ENCODE measurements at regions not wholly inside any gene's neighbourhood (a gene's known extent, or its start where the extent isn't known, plus 50 kb on each side); places are given as distances from the start of the nearest gene placed in this dataset.
"Not testable (repeated sequence)": the region's sequence is repeated elsewhere in the genome, so short reads cannot be mapped to it uniquely, and the experiment has no call there.

- no peak for DNase-seq (ENCODE audit: low read depth in 4 of 4, low spot score in 3 of 4)
Observed at GRCh38 chr18:39346916-39347315, 1781.3 kb upstream of the CELF4 start.

DNA sequence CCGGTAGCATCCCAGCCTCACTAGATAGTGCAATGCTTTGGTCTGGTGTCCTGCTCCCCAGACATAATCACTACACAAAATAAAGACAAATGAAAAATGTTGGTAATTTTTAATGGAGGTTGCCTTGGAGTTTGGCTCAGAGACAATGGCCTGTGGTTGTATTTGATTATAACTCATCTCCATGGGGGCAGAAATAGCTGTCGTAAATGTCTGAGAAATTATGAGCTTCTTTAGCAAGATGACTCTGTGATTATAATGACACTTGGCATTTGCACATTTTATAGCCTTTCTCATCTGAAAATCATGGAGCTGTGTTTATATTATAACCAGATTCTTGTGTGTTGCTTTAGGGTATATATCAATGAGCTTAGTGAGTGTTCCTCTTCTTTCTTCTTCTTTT lies 1779.7 kb upstream of the CELF4 start:
- DNase-seq (ENCODE audit: low read depth in 4 of 4, low spot score in 3 of 4): no peak

GRCh38 chr18:39344487-39344886 lies 1778.9 kb upstream of the CELF4 start:
- no peak for DNase-seq (ENCODE audit: low read depth in 4 of 4, low spot score in 3 of 4)

DNA sequence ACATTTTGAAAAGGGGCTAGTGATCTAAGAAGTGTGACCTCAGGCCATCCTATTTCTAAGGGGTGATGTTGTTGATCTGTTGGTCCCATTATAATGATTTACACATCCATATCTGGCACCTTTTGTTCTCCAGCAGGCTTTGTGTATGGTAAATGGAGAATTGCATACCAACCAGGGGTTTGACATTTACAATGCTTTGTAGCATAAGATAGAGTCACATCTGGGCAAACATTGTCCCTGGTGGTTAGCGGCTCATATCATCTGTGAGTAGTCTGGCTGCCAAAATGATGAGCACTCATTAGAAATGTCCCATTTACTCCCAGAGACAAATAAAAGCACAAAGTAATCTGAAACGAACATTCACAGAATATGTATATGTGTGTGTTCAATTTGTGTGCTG lies 1775.5 kb upstream of the CELF4 start:
- no peak for DNase-seq (ENCODE audit: low read depth in 4 of 4, low spot score in 3 of 4)

- no peak for DNase-seq (ENCODE audit: low read depth in 4 of 4, low spot score in 3 of 4)
Observed at GRCh38 chr18:39340418-39340817, 1774.8 kb upstream of the CELF4 start.

DNA sequence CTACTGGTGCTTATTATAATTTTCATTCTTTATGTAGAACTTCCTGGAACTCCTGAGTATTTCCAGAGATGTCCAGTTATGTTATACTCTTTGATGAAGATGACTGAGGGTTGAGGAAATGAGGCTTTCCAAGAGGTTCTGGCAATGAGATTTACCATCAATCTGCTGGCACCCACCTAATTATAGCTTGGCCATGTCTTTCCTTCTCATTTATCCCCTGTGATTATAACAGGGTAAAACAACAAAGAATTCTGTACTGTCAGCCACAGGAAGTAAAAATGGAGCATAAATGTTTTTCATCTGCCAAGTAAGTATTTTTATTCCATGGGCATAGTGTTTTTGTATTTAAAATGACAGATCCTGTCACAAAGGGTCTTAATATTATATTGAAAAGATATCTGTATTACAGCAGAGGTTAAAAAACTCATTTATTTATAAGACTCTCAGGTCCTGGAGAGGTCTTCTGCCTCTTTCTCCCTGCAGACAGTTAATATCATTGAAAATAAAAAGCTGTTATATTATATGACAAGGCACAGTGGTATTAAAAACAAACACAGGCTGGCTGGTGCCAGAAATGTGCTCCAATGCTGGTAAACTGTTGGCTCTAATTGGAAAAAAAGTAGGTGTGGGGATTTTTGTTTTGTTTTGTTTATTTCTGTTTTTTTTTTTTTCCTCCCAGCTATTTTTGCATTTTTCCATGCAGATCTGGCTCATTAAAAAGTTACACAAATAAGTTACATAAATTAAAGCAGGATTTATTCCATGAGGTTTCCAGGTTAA lies 1764.1 kb upstream of the CELF4 start:
- no peak for DNase-seq (ENCODE audit: low read depth in 4 of 4, low spot score in 3 of 4)

GRCh38 chr18:39326772-39327171 lies 1761.2 kb upstream of the CELF4 start:
- no peak for DNase-seq (ENCODE audit: low read depth in 4 of 4, low spot score in 3 of 4)

DNA sequence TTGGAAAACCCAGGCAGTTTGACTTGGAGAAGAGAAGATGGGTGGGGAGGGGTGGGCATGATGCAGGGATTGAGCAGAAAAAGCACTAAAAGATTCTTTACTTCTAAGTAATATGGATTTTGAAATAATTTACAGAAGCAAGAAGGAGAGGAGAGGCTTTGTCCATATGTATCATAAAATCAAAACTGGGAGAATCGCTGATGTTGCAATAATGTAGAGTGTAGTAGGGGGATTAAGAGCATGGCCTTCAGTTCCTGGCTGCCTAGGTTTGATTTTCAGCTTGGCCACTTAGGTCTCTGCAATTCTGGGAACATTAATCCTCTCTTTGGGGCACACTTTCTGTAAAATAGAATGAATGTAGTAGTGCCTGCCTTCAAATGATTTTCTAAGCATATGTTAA lies 1760.4 kb upstream of the CELF4 start:
- no peak for DNase-seq (ENCODE audit: low read depth in 4 of 4, low spot score in 3 of 4)

GRCh38 chr18:39319141-39319540 lies 1753.5 kb upstream of the CELF4 start:
- no peak for DNase-seq (ENCODE audit: low read depth in 4 of 4, low spot score in 3 of 4)

- no peak for DNase-seq (ENCODE audit: low read depth in 4 of 4, low spot score in 3 of 4)
Observed at GRCh38 chr18:39318462-39318861, 1752.9 kb upstream of the CELF4 start.

GRCh38 chr18:39318008-39318407 lies 1752.4 kb upstream of the CELF4 start:
- no peak for DNase-seq (ENCODE audit: low read depth in 4 of 4, low spot score in 3 of 4)

DNA sequence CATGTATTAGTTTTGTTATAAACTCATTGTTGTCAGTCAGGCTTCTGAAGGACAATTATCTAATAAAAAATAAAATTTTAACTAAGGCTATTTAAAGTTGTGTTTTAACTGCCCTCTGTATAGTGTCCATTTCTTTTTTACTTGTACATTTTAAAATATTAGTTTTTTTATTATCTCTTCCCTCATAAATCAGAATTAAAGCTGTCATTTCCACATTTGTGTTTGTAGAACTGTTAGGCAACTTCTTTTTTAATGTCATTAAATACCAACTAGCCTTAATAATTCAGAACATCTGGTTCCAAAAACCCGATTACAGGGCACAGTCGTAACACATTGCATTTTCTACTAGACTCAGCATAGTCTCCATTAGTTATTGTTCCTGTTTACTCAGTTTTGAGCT lies 1749.0 kb upstream of the CELF4 start:
- DNase-seq (ENCODE audit: low read depth in 4 of 4, low spot score in 3 of 4): no peak

DNA sequence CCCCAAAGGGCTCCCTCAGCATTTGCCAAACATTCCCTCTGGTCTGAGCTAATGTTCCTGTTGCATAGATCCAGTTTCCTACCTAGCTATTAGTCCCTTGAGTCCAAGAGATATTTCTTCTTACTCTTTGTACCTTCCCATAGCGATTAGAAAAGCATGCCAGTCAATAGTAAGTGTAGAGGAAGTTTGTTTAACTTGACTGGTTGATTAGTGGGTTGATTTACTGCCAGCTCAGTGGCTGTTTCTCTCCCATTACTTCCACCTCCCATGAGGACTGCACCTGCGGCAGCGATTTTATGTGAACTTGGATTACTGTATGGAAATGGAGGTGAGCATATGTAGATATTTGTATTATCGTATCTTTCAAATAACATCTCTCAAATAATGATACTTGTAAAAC lies 1748.4 kb upstream of the CELF4 start:
- DNase-seq (ENCODE audit: low read depth in 4 of 4, low spot score in 3 of 4): peak in 2 of 4 donors; percentile 12 to 27

DNA sequence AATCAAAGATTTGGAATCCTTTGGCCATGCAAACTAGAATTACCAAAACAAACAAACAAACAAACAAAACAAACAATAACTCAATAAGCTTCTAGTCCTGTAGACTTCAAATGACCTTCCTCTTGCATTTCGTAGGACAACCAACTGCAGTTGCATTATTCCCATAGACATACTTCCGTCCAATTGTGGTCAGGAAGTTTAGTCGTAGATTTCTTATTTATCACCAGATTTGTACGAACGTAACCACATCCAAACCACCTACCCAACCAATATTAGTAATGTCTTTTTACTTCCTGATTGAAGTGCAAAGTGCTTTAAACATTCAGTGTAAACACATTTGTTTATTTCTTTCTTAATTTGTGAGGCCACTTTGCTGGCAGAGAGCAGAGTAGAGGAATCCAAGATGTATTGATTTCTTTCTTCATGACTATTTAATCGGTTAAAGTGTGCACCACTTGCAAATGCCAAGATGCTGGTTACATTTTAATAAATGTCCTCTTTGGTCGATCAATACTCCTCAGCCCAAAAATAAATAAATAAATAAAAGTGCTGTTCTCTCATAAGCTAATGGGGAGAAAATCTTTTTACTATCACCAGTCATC lies 1745.6 kb upstream of the CELF4 start:
- DNase-seq (ENCODE audit: low read depth in 4 of 4, low spot score in 3 of 4): no peak

DNA sequence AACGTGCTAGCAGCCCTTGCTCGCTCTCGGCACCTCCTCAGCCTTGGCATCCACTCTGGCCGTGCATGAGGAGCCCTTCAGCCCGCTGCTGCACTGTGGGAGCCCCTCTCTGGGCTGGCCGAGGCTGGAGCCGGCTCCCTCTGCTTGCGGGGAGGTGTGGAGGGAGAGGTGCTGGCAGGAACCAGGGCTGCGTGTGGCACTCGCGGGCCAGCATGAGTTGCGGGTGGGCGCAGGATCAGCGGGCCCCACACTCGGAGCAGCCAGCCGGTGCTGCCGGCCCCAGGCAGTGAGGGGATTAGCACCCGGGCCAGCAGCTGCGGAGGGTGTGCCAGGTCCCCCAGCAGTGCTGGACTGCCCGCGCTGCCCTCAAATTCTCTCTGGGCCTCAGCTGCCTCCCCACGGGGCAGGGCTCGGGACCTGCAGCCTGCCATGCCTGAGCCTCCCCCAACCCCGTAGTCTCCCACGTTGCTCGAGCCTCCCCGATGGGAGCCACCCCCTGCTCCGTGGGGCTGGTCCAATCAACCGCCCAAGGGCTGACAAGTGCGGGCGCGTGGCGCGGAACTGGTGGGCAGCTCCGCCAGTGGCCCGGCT lies 1743.4 kb upstream of the CELF4 start:
- DNase-seq (ENCODE audit: low read depth in 4 of 4, low spot score in 3 of 4): not testable (repeated sequence)

- no peak for DNase-seq (ENCODE audit: low read depth in 4 of 4, low spot score in 3 of 4)
Observed at GRCh38 chr18:39305766-39306165, 1740.2 kb upstream of the CELF4 start.

DNA sequence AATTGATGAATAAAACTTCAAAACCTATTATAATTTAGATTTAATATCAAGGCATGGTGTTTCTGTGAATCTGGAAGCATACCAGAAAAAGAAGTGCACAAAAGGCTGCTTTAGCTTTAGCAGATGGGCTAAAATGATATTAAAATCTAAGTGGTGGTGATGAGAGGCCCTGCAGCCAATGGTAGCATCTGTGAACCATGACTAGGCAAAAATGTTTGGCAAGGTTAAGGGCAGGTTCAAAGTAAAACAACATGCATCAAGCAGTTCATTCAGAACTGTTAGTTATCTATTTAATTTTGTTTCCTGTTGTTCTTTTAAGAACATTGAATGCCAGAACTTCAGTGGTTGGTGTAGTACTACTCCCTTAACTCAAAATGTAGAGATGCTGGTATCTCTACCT lies 1736.9 kb upstream of the CELF4 start:
- no peak for DNase-seq (ENCODE audit: low read depth in 4 of 4, low spot score in 3 of 4)

GRCh38 chr18:39299152-39299551 lies 1733.6 kb upstream of the CELF4 start:
- no peak for DNase-seq (ENCODE audit: low read depth in 4 of 4, low spot score in 3 of 4)

GRCh38 chr18:39297225-39297624 lies 1731.6 kb upstream of the CELF4 start:
- DNase-seq (ENCODE audit: low read depth in 4 of 4, low spot score in 3 of 4): no peak

DNA sequence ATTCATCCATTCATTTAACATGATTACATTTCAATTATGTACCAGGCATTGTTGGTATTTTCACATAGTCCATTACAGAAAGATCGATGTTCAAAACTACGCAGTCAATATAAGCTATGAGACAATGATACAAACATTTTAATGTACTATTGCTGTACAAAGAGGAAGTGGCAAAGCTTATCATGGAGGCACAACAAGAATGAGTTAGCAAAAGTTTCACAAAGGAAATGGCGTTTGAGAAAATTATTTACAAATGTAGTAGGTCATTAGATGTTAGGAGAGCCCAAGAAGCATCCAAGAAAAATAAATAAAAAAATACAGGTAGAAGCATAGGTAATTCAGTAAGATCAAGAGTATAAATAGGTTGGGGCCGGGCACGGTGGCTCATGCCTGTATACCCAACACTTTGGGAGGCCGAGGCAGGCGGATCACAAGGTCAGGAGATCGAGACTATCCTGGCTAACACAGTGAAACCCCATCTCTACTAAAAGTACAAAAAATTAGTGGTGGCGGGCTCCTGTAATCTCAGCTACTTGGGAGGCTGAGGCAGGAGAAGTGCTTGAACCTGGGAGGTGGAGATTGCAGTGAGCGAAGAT lies 1730.8 kb upstream of the CELF4 start:
- no peak for DNase-seq (ENCODE audit: low read depth in 4 of 4, low spot score in 3 of 4)

GRCh38 chr18:39276764-39277163 lies 1711.2 kb upstream of the CELF4 start:
- no peak for DNase-seq (ENCODE audit: low read depth in 4 of 4, low spot score in 3 of 4)

GRCh38 chr18:39274535-39274934 lies 1708.9 kb upstream of the CELF4 start:
- no peak for DNase-seq (ENCODE audit: low read depth in 4 of 4, low spot score in 3 of 4)
